ENCODE measurements at regions not wholly inside any gene's neighbourhood (a gene's known extent, or its start where the extent isn't known, plus 50 kb on each side); places are given as distances from the start of the nearest gene placed in this dataset.

GRCh38 chr7:92932450-92932849 is 96.1 kb upstream of the CDK6 start:
- Histone ChIP-seq H3K27ac (ENCODE audit: low read depth in 1 of 2, low read length in 1 of 2) (no peak overlapping the region), H3K4me3 (no peak overlapping the region), H3K36me3 (ENCODE audit: control insufficient read depth in 4 of 4, insufficient read depth in 4 of 4, low read length in 4 of 4) (peaks cover 0 to 3% (median 0%) of the 10 kb centered on the region in 4 donors), H3K9ac (ENCODE audit: insufficient read depth in 1 of 2, low read length in 2 of 2) (no peak overlapping the region), H3K9me3 (ENCODE audit: control insufficient read depth in 4 of 4, insufficient read depth in 3 of 4, low read length in 3 of 4) (peaks cover 0 to 4% (median 0%) of the 10 kb centered on the region in 4 donors), H3K4me1 (ENCODE audit: control insufficient read depth in 5 of 5, insufficient read depth in 5 of 5, low read length in 5 of 5) (no peaks in the 10 kb centered on the region), H3K27me3 (ENCODE audit: control insufficient read depth in 3 of 3, insufficient read depth in 3 of 3, low read length in 2 of 3) (no peaks in the 10 kb centered on the region)
- ATAC-seq (ENCODE audit: insufficient read depth, low FRiP score) (no peak), DNase-seq (no peak)
- WGBS, 2 donors: 65 to 66% methylated on average over 8 of the region's 8 CpGs
- TF ChIP-seq CTCF (IDR thresholded peaks at IDR 0.05; ENCODE audit: control extremely low read depth, extremely low read depth): no peak

GRCh38 chr7:92930404-92930803 is 94.0 kb upstream of the CDK6 start:
- Histone ChIP-seq H3K4me3 (no peak overlapping the region), H3K36me3 (ENCODE audit: control insufficient read depth in 4 of 4, insufficient read depth in 4 of 4, low read length in 4 of 4) (peaks cover 0 to 3% (median 0%) of the 10 kb centered on the region in 4 donors), H3K9me3 (ENCODE audit: control insufficient read depth in 4 of 4, insufficient read depth in 3 of 4, low read length in 3 of 4) (peaks cover 0 to 4% (median 0%) of the 10 kb centered on the region in 4 donors), H3K27me3 (ENCODE audit: control insufficient read depth in 3 of 3, insufficient read depth in 3 of 3, low read length in 2 of 3) (no peaks in the 10 kb centered on the region), H3K9ac (ENCODE audit: insufficient read depth in 1 of 2, low read length in 2 of 2) (no peak overlapping the region), H3K27ac (ENCODE audit: low read depth in 1 of 2, low read length in 1 of 2) (no peak overlapping the region), H3K4me1 (ENCODE audit: control insufficient read depth in 5 of 5, insufficient read depth in 5 of 5, low read length in 5 of 5) (peaks cover 0 to 10% (median 3%) of the 10 kb centered on the region in 5 donors)
- no peak for DNase-seq
- no peak for ATAC-seq (ENCODE audit: insufficient read depth, low FRiP score)
- TF ChIP-seq CTCF (IDR thresholded peaks at IDR 0.05; ENCODE audit: control extremely low read depth, extremely low read depth): no peak
- 80 to 82% methylated on average over 1 of the region's 1 CpG for WGBS, 2 donors

GRCh38 chr7:92926697-92927044 is 90.3 kb upstream of the CDK6 start:
- TF ChIP-seq CTCF (IDR thresholded peaks at IDR 0.05; ENCODE audit: control extremely low read depth, extremely low read depth): no peak
- Histone ChIP-seq H3K27me3 (ENCODE audit: control insufficient read depth in 3 of 3, insufficient read depth in 3 of 3, low read length in 2 of 3) (no peaks in the 10 kb centered on the region), H3K27ac (ENCODE audit: low read depth in 1 of 2, low read length in 1 of 2) (no peak overlapping the region), H3K9ac (ENCODE audit: insufficient read depth in 1 of 2, low read length in 2 of 2) (no peak overlapping the region), H3K4me3 (no peak overlapping the region), H3K9me3 (ENCODE audit: control insufficient read depth in 4 of 4, insufficient read depth in 3 of 4, low read length in 3 of 4) (peaks cover 0 to 6% (median 0%) of the 10 kb centered on the region in 4 donors), H3K36me3 (ENCODE audit: control insufficient read depth in 4 of 4, insufficient read depth in 4 of 4, low read length in 4 of 4) (peaks cover 0 to 3% (median 0%) of the 10 kb centered on the region in 4 donors), H3K4me1 (ENCODE audit: control insufficient read depth in 5 of 5, insufficient read depth in 5 of 5, low read length in 5 of 5) (peaks cover 0 to 10% (median 3%) of the 10 kb centered on the region in 5 donors)
- ATAC-seq (ENCODE audit: insufficient read depth, low FRiP score) (no peak), DNase-seq (no peak)
- WGBS, 2 donors: 89% methylated on average over 8 of the region's 8 CpGs
